GM12878 (cell line): ENCODE measurements at regions not wholly inside any gene's neighbourhood (a gene's known extent, or its start where the extent isn't known, plus 50 kb on each side); places are given as distances from the start of the nearest gene placed in this dataset.

Experiments
- ATAC-seq: fragments of 200-7000 bp; cut with Tn5 transposase; 3 replicates; pipeline ENCODE4 v1.9.1; 2020; ENCODE audit warnings: mild to moderate bottlenecking, moderate library complexity
- BruUV-seq: library from RNA; stranded (reverse); fragments of 400-500 nt; replicated peaks from 2 replicates; lab custom pipeline; 2021; lab: Mats Ljungman, UMichigan
- CTCF ChIA-PET: fragments of 300-600 bp; sonication (Branson Sonifier 250); formaldehyde crosslinking; extraction: SDS; loops from one replicate; lab custom pipeline; 2021; ENCODE audit warnings: inconsistent platforms; lab: Yijun Ruan, JAX
- POLR2A ChIA-PET: fragments of 350-600 bp; formaldehyde crosslinking; extraction: SDS; loops from one replicate; lab custom pipeline; 2021; ENCODE audit warnings: inconsistent platforms; lab: Charles Lee
- RAD21 ChIA-PET: fragments of 300-600 bp; sonication (Branson Sonifier 250); formaldehyde crosslinking; loops from one replicate; lab custom pipeline; 2023; ENCODE audit warnings: antibody characterized with exemption; ENCODE audit not compliant: unreplicated experiment; lab: Charles Lee
- SMC1A ChIA-PET: fragments of 300-600 bp; sonication (Branson Sonifier 250); formaldehyde crosslinking; loops from one replicate; lab custom pipeline; 2023; ENCODE audit not compliant: unreplicated experiment, uncharacterized antibody; lab: Charles Lee
- DNase-seq: peaks from one replicate; pipeline ENCODE4 v3.0.0-alpha.2; 2011; ENCODE audit warnings: low read depth, low spot score
- FAIRE-seq: peaks from 3 replicates; lab custom pipeline; 2011; peaks lifted over from hg19 to GRCh38; lab: Jason Lieb, UNC
- H2AFZ ChIP-seq: 2 replicates; pipeline ENCODE4 v1.6.0; 2011; ENCODE audit warnings: low read depth, low read length, control low read depth; ENCODE audit not compliant: control insufficient read depth
- H3K27ac ChIP-seq: 2 replicates; pipeline ENCODE4 v1.5.1; 2011; ENCODE audit warnings: control low read depth; ENCODE audit not compliant: control insufficient read depth, insufficient read depth
- H3K27me3 ChIP-seq, 2 experiments: replicated peaks in 1 of 2; 2 replicates each; pipeline versions ENCODE4 v1.6.0 to v1.6.1; 2011; ENCODE audit warnings: low read length in 1 of 2; ENCODE audit not compliant: control insufficient read depth in 2 of 2, insufficient read depth in 2 of 2
- H3K36me3 ChIP-seq, 2 experiments: 2 replicates each; pipeline ENCODE4 v1.5.1; 2011; ENCODE audit warnings: low read length in 1 of 2; ENCODE audit not compliant: control insufficient read depth in 2 of 2, insufficient read depth in 2 of 2
- H3K4me1 ChIP-seq: 2 replicates; pipeline ENCODE4 v1.6.1; 2011; ENCODE audit warnings: mild to moderate bottlenecking, low read length, moderate library complexity, mixed read lengths; ENCODE audit not compliant: control insufficient read depth, insufficient read depth
- H3K4me2 ChIP-seq: 2 replicates; pipeline ENCODE4 v1.6.0; 2011; ENCODE audit warnings: control low read depth; ENCODE audit not compliant: control insufficient read depth, insufficient read depth
- H3K4me3 ChIP-seq: fragments of 200-600 bp; sonication (generic); 2 replicates; pipeline ENCODE4 v1.5.1; 2016
- H3K79me2 ChIP-seq: 2 replicates; pipeline ENCODE4 v1.6.0; 2011; ENCODE audit warnings: low read length; ENCODE audit not compliant: control insufficient read depth, insufficient read depth
- H3K9ac ChIP-seq: 2 replicates; pipeline ENCODE4 v1.8.0; 2011; ENCODE audit warnings: low read length, control low read depth, mixed read lengths; ENCODE audit not compliant: control insufficient read depth, insufficient read depth
- H3K9me3 ChIP-seq: replicated peaks from 3 replicates; pipeline ENCODE4 v1.5.1; 2011; ENCODE audit warnings: mild to moderate bottlenecking, low read length; ENCODE audit not compliant: control insufficient read depth, insufficient read depth
- H4K20me1 ChIP-seq: 2 replicates; pipeline ENCODE4 v1.6.0; 2011; ENCODE audit not compliant: control insufficient read depth, insufficient read depth
- BRCA1 ChIP-seq: IDR thresholded peaks from 2 replicates; pipeline ENCODE4 v1.6.1; 2011; ENCODE audit warnings: low read depth, low read length, improper control_type of control experiment
- CBFB ChIP-seq: IDR thresholded peaks from 2 replicates; pipeline ENCODE4 v1.6.1; 2016; ENCODE audit warnings: antibody characterized with exemption, low read depth
- CBX5 ChIP-seq: sonication (generic); IDR thresholded peaks from 2 replicates; pipeline ENCODE4 v1.6.1; 2016; ENCODE audit warnings: low read depth, moderate library complexity, mild to moderate bottlenecking, inconsistent platforms
- CEBPB ChIP-seq, 2 experiments: fragments of 150-350 bp in 1 of 2; IDR thresholded peaks; 2 replicates each; pipeline ENCODE4 v1.6.1; 2012 to 2014; ENCODE audit warnings: low read depth in 2 of 2, low read length in 2 of 2, borderline replicate concordance in 1 of 2, inconsistent platforms in 1 of 2
- CHD2 ChIP-seq: IDR thresholded peaks from 2 replicates; pipeline ENCODE4 v1.6.1; 2011; ENCODE audit warnings: low read depth, low read length, improper control_type of control experiment, borderline replicate concordance
- FOS ChIP-seq: IDR thresholded peaks from 3 replicates; pipeline ENCODE4 v1.6.1; 2011; ENCODE audit warnings: borderline replicate concordance; ENCODE audit not compliant: insufficient read length; ENCODE audit errors: extremely low read depth
- JUND ChIP-seq: IDR thresholded peaks from 2 replicates; pipeline ENCODE4 v1.6.1; 2012; ENCODE audit warnings: low read depth, mild to moderate bottlenecking, low read length, improper control_type of control experiment, moderate library complexity
- MEF2B ChIP-seq: fragments of 450-650 bp; IDR thresholded peaks from 2 replicates; pipeline ENCODE4 v1.6.1; 2018; ENCODE audit warnings: mild to moderate bottlenecking, moderate library complexity; ENCODE audit not compliant: partially characterized antibody, poor library complexity, severe bottlenecking
- POU2F2 ChIP-seq: IDR thresholded peaks from 3 replicates; pipeline ENCODE4 v1.6.1; 2011; ENCODE audit warnings: low read depth, mild to moderate bottlenecking, low read length, borderline replicate concordance
- SIN3A ChIP-seq: IDR thresholded peaks from 2 replicates; pipeline ENCODE4 v1.6.1; 2012; ENCODE audit warnings: low read depth, low read length, improper control_type of control experiment
- SMAD5 ChIP-seq: IDR thresholded peaks from 2 replicates; pipeline ENCODE4 v1.6.1; 2016; ENCODE audit warnings: antibody characterized with exemption, low read depth
- TCF7 ChIP-seq: IDR thresholded peaks from 2 replicates; pipeline ENCODE4 v1.6.1; 2014; ENCODE audit warnings: antibody characterized with exemption, borderline replicate concordance
- YBX1 ChIP-seq: fragments of 450-650 bp; IDR thresholded peaks from 2 replicates; pipeline ENCODE4 v1.6.1; 2016; ENCODE audit warnings: antibody characterized with exemption
- YY1 ChIP-seq: IDR thresholded peaks from 2 replicates; pipeline ENCODE4 v1.6.1; 2011; ENCODE audit warnings: low read depth, mild to moderate bottlenecking, low read length
- ZBED1 ChIP-seq: IDR thresholded peaks from 2 replicates; pipeline ENCODE4 v1.6.1; 2016; ENCODE audit warnings: borderline replicate concordance
- WGBS: methylation state at CpG from one replicate; pipeline ENCODE4 v1.1.6; 2016; ENCODE audit warnings: low lambda C conversion rate; ENCODE audit not compliant: insufficient replicate concordance, insufficient coverage; ENCODE audit errors: missing lambda C conversion rate; 5-methylcytosine and 5-hydroxymethylcytosine counted together
- in situ Hi-C: fragments of 300-500 bp; cut with MboI; formaldehyde crosslinking; loops from 9 replicates; pipeline ENCODE4 v1.14.3; 2018; ENCODE audit warnings: mixed read lengths
- intact Hi-C: fragments of 100-400 bp; cut with micrococcal nuclease; formaldehyde crosslinking; loops from one replicate; pipeline ENCODE4 v1.14.2; 2022; ENCODE audit not compliant: unreplicated experiment
- TF ChIP-seq, protein P1 (sequence below): fragments of 450-650 bp; IDR thresholded peaks from 2 replicates; pipeline ENCODE4 v1.6.1; 2016; ENCODE audit warnings: mild to moderate bottlenecking, moderate library complexity, borderline replicate concordance

DNA sequence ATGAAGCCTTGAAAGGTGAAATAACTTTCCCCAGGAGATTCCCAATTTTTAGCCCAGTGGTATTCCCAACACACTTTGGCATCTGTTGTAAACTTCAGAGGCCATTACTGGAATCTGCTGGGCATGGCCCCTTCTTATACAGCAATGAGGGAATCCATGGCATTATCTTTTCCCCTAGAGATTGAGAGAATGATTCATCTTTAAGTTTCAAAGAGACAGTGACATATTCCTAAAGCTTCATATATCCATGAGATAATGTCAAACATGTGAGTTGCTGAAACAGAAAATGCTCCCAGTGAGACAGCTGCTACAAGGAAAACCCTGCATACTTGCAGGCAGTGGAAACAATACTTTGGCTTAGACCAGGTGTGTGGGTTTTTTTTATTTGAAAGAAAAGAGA lies 51.1 kb upstream of the DLX2 start:
- Histone ChIP-seq H2AFZ (no peak overlapping the region), H3K9me3 (no peaks in the 10 kb centered on the region), H3K4me1 (no peaks in the 10 kb centered on the region), H3K79me2 (no peaks in the 10 kb centered on the region), H3K27ac (no peak overlapping the region), H3K4me2 (no peak overlapping the region), H3K9ac (no peak overlapping the region), H3K36me3 (no peaks in the 10 kb centered on the region), H3K27me3 (peaks cover 0 to 4% of the 10 kb centered on the region in 2 experiments; a peak in 2 of 4 replicates), H3K4me3 (no peak overlapping the region), H4K20me1 (no peaks in the 10 kb centered on the region)
- intact Hi-C loops = no loop called here
- ATAC-seq (no peak), DNase-seq (no peak), FAIRE-seq (no peak)
- ChIA-PET CTCF (interaction anchor here (0.6 kb wide), 1 partner anchor 1256 kb away, joined by 3 read pairs; no protein-coding TSS in a partner anchor), SMC1A (no interaction called here), POLR2A (interaction anchor here (0.7 kb wide), 1 partner anchor 1267 kb away, joined by 3 read pairs; no protein-coding TSS in a partner anchor), RAD21 (no interaction called here)
- in situ Hi-C loops = no loop called here
- TF ChIP-seq CEBPB (IDR thresholded peaks at IDR 0.05; ENCODE audit: borderline replicate concordance in 1 of 2, low read depth in 2 of 2, low read length in 2 of 2) (no peak), MEF2B (no peak), YBX1 (no peak), FOS (no peak), CBFB (no peak), TCF7 (no peak), POU2F2 (no peak), CHD2 (no peak)
- BruUV-seq = no TSS peak

DNA sequence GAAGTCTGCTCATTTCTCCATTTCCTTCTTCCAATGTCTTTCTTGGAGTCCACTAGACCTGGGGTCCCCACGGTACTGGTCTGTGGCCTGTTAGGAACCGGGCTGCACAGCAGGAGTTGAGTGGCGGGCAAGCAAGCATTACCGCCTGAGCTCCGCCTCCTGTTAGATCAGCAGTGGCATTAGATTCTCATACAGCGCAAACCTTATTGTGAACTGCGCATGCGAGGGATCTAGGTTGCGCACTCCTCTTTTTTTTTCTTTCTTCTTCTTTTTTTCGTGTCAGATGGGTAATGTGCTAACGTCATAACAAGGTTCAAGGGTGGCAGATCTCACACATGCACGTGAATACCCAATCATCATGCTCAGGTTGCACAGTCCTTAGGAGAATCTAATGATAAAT lies 53.1 kb upstream of the DLX2 start:
- POLR2A ChIA-PET = no interaction called here
- DNase-seq = no peak
- Histone ChIP-seq H3K4me3 (no peak overlapping the region), H3K27me3 (peaks cover 0 to 4% of the 10 kb centered on the region in 2 experiments; a peak in 2 of 4 replicates), H3K79me2 (no peaks in the 10 kb centered on the region), H3K4me1 (no peaks in the 10 kb centered on the region), H3K36me3 (no peaks in the 10 kb centered on the region), H2AFZ (no peak overlapping the region), H3K9ac (no peak overlapping the region), H3K9me3 (no peaks in the 10 kb centered on the region), H3K27ac (no peak overlapping the region), H4K20me1 (no peaks in the 10 kb centered on the region), H3K4me2 (no peak overlapping the region)
- WGBS = 52% methylated on average over 12 of the region's 12 CpGs
- CTCF ChIA-PET = no interaction called here
- SMC1A ChIA-PET = no interaction called here
- no peak for FAIRE-seq
- intact Hi-C loops (no loop called here), in situ Hi-C loops (no loop called here)
- RAD21 ChIA-PET = no interaction called here
- no TSS peak for BruUV-seq
- ATAC-seq = no peak
- TF ChIP-seq SMAD5 = no peak
- TF ChIP-seq JUND = no peak
- TF ChIP-seq SIN3A = no peak
- TF ChIP-seq, protein P1, sequence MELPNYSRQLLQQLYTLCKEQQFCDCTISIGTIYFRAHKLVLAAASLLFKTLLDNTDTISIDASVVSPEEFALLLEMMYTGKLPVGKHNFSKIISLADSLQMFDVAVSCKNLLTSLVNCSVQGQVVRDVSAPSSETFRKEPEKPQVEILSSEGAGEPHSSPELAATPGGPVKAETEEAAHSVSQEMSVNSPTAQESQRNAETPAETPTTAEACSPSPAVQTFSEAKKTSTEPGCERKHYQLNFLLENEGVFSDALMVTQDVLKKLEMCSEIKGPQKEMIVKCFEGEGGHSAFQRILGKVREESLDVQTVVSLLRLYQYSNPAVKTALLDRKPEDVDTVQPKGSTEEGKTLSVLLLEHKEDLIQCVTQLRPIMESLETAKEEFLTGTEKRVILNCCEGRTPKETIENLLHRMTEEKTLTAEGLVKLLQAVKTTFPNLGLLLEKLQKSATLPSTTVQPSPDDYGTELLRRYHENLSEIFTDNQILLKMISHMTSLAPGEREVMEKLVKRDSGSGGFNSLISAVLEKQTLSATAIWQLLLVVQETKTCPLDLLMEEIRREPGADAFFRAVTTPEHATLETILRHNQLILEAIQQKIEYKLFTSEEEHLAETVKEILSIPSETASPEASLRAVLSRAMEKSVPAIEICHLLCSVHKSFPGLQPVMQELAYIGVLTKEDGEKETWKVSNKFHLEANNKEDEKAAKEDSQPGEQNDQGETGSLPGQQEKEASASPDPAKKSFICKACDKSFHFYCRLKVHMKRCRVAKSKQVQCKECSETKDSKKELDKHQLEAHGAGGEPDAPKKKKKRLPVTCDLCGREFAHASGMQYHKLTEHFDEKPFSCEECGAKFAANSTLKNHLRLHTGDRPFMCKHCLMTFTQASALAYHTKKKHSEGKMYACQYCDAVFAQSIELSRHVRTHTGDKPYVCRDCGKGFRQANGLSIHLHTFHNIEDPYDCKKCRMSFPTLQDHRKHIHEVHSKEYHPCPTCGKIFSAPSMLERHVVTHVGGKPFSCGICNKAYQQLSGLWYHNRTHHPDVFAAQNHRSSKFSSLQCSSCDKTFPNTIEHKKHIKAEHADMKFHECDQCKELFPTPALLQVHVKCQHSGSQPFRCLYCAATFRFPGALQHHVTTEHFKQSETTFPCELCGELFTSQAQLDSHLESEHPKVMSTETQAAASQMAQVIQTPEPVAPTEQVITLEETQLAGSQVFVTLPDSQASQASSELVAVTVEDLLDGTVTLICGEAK = no peak
- TF ChIP-seq BRCA1 = no peak
- no peak for TF ChIP-seq YY1
- TF ChIP-seq ZBED1 = no peak
- no peak for TF ChIP-seq CBX5
